GM18508 (cell line): ENCODE measurements at regions not wholly inside any gene's neighbourhood (a gene's known extent, or its start where the extent isn't known, plus 50 kb on each side); places are given as distances from the start of the nearest gene placed in this dataset.
"Not testable (repeated sequence)": the region's sequence is repeated elsewhere in the genome, so short reads cannot be mapped to it uniquely, and the experiment has no call there.

Source experiments
- ATAC-seq: cut with Tn5 transposase; IDR thresholded peaks from one replicate; pipeline ENCODE4 v1.9.1; 2021; ENCODE audit warnings: moderate number of reproducible peaks; ENCODE audit not compliant: insufficient read depth, unreplicated experiment

GRCh38 chr7:73186589-73187309 lies 100.9 kb upstream of the SPDYE9 start:
- not testable (repeated sequence) for ATAC-seq

- not testable (repeated sequence) for ATAC-seq
Measured at GRCh38 chr7:73176813-73177212, 91.0 kb upstream of the SPDYE9 start.

- ATAC-seq = not testable (repeated sequence)
Measured at GRCh38 chr7:73175322-73175721, 89.5 kb upstream of the SPDYE9 start.

- not testable (repeated sequence) for ATAC-seq
Measured at GRCh38 chr7:73170902-73171301, 85.1 kb upstream of the SPDYE9 start.

GRCh38 chr7:73170415-73170814 lies 84.6 kb upstream of the SPDYE9 start:
- ATAC-seq = not testable (repeated sequence)

GRCh38 chr7:73166152-73166551 lies 80.3 kb upstream of the SPDYE9 start:
- not testable (repeated sequence) for ATAC-seq

GRCh38 chr7:73162680-73163079 lies 76.8 kb upstream of the SPDYE9 start:
- not testable (repeated sequence) for ATAC-seq

- not testable (repeated sequence) for ATAC-seq
Measured at GRCh38 chr7:73161727-73162126, 75.9 kb upstream of the SPDYE9 start.

GRCh38 chr7:73157169-73157661 lies 71.4 kb upstream of the SPDYE9 start:
- not testable (repeated sequence) for ATAC-seq

- ATAC-seq = not testable (repeated sequence)
Measured at GRCh38 chr7:73156510-73157168, 70.8 kb upstream of the SPDYE9 start.

GRCh38 chr7:73154586-73155038 lies 68.8 kb upstream of the SPDYE9 start:
- not testable (repeated sequence) for ATAC-seq

- not testable (repeated sequence) for ATAC-seq
Measured at GRCh38 chr7:73153921-73154585, 68.2 kb upstream of the SPDYE9 start.

- ATAC-seq = not testable (repeated sequence)
Measured at GRCh38 chr7:73148570-73148969, 62.7 kb upstream of the SPDYE9 start.

- ATAC-seq = not testable (repeated sequence)
Measured at GRCh38 chr7:73147681-73148080, 61.8 kb upstream of the SPDYE9 start.

- ATAC-seq = not testable (repeated sequence)
Measured at GRCh38 chr7:73143993-73144392, 58.2 kb upstream of the SPDYE9 start.

GRCh38 chr7:73137922-73138321 lies 52.1 kb upstream of the SPDYE9 start:
- ATAC-seq = not testable (repeated sequence)
